ENCODE measurements at regions not wholly inside any gene's neighbourhood (a gene's known extent, or its start where the extent isn't known, plus 50 kb on each side); places are given as distances from the start of the nearest gene placed in this dataset.

DNA sequence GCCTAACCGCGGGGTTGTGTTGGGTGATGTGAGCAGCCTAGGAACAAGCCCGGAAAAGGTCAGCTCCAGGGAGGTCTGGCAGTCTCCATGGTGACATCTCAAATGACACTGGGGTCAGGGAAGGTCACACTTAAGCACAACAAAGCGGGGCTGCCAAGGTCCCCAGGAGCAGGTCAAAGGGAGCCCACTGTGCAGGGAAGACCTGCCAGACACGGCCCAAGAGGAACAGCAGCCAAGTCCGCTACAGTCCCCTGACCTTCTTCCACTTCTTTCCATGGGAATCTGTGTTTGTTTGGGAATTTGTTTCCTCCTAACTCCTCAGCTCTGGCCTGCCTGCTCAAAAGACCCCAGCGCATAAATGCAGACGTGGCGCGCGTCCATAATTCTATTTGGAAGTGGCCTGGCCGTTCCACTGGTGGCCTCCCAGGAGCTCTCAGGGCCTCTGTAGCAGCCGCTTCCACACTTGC, 232.1 kb upstream of the COPS8 start:
- no peaks in the 10 kb centered on the region for H4K20me1 ChIP-seq (ENCODE audit: insufficient read depth, low read length)
- H2AFZ ChIP-seq (ENCODE audit: low read length), result no peak overlapping the region
- H3K4me3 ChIP-seq (ENCODE audit: low read length), result no peak overlapping the region
- TF ChIP-seq EZH2phosphoT487 (IDR thresholded peaks at IDR 0.05; ENCODE audit: low read length) (no peak), EZH2 (optimal IDR thresholded peaks at IDR 0.05; ENCODE audit: low read depth, low read length) (no peak)
- TF ChIP-seq, protein P1, sequence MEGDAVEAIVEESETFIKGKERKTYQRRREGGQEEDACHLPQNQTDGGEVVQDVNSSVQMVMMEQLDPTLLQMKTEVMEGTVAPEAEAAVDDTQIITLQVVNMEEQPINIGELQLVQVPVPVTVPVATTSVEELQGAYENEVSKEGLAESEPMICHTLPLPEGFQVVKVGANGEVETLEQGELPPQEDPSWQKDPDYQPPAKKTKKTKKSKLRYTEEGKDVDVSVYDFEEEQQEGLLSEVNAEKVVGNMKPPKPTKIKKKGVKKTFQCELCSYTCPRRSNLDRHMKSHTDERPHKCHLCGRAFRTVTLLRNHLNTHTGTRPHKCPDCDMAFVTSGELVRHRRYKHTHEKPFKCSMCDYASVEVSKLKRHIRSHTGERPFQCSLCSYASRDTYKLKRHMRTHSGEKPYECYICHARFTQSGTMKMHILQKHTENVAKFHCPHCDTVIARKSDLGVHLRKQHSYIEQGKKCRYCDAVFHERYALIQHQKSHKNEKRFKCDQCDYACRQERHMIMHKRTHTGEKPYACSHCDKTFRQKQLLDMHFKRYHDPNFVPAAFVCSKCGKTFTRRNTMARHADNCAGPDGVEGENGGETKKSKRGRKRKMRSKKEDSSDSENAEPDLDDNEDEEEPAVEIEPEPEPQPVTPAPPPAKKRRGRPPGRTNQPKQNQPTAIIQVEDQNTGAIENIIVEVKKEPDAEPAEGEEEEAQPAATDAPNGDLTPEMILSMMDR (IDR thresholded peaks at IDR 0.05; ENCODE audit: low read length), result no peak
- H3K4me1 ChIP-seq (ENCODE audit: low read length), result no peaks in the 10 kb centered on the region
- no peaks in the 10 kb centered on the region for H3K9me2 ChIP-seq (replicated peaks; ENCODE audit: insufficient read depth, low read length)
- no peaks in the 10 kb centered on the region for H3K27me3 ChIP-seq (replicated peaks; ENCODE audit: insufficient read depth, low read length)
- no peak overlapping the region for H3K4me2 ChIP-seq (ENCODE audit: low read depth, low read length)
- H3F3A ChIP-seq (ENCODE audit: insufficient read depth, low read length), result no peaks in the 10 kb centered on the region
- H3K9ac ChIP-seq (ENCODE audit: low read length), result no peak overlapping the region
- H3K79me2 ChIP-seq (ENCODE audit: low read length), result no peaks in the 10 kb centered on the region
- no peak for DNase-seq
- H3K36me3 ChIP-seq (replicated peaks; ENCODE audit: insufficient read depth, low read length), result no peaks in the 10 kb centered on the region
- no peaks in the 10 kb centered on the region for H3K9me3 ChIP-seq (replicated peaks; ENCODE audit: insufficient read depth, low read length)
- H3K27ac ChIP-seq (ENCODE audit: low read length), result no peak overlapping the region

DNA sequence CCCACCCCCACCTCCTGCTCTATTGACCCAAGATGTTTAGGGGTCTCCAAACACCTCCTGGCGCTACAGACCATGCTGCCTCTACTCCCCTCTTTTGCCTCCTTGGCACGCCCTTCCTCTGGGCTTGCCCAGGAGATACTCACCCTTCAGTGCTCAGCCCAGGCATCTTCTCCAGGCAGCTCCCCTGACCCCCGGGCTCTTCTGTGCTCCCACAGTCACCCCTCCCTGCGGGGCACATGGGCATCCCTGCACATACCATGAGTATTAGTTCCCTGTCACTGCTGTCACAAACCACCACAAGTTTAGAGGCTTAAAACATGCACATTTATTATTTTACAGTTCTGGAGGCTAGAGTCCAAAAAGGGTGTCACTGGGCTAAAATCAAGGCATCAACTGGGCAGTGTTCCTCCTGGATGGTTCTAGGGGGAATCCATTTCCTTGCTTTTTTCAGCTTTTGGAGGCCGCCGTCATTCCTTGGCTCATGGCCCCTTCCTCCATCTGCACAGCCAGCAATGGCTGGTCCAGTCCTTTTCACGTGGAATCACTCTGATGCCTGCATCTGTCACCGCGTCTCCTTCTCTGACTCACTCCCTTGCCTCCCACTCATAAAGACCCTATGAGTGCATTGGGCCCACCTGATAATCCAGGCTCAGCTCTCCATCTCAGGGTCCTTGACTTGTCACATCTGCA, 230.4 kb upstream of the COPS8 start:
- H3K9me3 ChIP-seq (replicated peaks; ENCODE audit: insufficient read depth, low read length), result no peaks in the 10 kb centered on the region
- DNase-seq, result no peak
- H3K27ac ChIP-seq (ENCODE audit: low read length), result no peak overlapping the region
- H3K9ac ChIP-seq (ENCODE audit: low read length), result no peak overlapping the region
- no peaks in the 10 kb centered on the region for H3K79me2 ChIP-seq (ENCODE audit: low read length)
- no peak overlapping the region for H2AFZ ChIP-seq (ENCODE audit: low read length)
- H3K4me3 ChIP-seq (ENCODE audit: low read length), result no peak overlapping the region
- H3K9me2 ChIP-seq (replicated peaks; ENCODE audit: insufficient read depth, low read length), result no peaks in the 10 kb centered on the region
- no peaks in the 10 kb centered on the region for H4K20me1 ChIP-seq (ENCODE audit: insufficient read depth, low read length)
- H3K4me1 ChIP-seq (ENCODE audit: low read length), result no peaks in the 10 kb centered on the region
- H3F3A ChIP-seq (ENCODE audit: insufficient read depth, low read length), result no peaks in the 10 kb centered on the region
- H3K4me2 ChIP-seq (ENCODE audit: low read depth, low read length), result no peak overlapping the region
- no peaks in the 10 kb centered on the region for H3K27me3 ChIP-seq (replicated peaks; ENCODE audit: insufficient read depth, low read length)
- no peak for TF ChIP-seq EZH2phosphoT487 (IDR thresholded peaks at IDR 0.05; ENCODE audit: low read length)
- no peak for TF ChIP-seq EZH2 (optimal IDR thresholded peaks at IDR 0.05; ENCODE audit: low read depth, low read length)
- TF ChIP-seq, protein P1 (IDR thresholded peaks at IDR 0.05; ENCODE audit: low read length), result no peak
- H3K36me3 ChIP-seq (replicated peaks; ENCODE audit: insufficient read depth, low read length), result no peaks in the 10 kb centered on the region

DNA sequence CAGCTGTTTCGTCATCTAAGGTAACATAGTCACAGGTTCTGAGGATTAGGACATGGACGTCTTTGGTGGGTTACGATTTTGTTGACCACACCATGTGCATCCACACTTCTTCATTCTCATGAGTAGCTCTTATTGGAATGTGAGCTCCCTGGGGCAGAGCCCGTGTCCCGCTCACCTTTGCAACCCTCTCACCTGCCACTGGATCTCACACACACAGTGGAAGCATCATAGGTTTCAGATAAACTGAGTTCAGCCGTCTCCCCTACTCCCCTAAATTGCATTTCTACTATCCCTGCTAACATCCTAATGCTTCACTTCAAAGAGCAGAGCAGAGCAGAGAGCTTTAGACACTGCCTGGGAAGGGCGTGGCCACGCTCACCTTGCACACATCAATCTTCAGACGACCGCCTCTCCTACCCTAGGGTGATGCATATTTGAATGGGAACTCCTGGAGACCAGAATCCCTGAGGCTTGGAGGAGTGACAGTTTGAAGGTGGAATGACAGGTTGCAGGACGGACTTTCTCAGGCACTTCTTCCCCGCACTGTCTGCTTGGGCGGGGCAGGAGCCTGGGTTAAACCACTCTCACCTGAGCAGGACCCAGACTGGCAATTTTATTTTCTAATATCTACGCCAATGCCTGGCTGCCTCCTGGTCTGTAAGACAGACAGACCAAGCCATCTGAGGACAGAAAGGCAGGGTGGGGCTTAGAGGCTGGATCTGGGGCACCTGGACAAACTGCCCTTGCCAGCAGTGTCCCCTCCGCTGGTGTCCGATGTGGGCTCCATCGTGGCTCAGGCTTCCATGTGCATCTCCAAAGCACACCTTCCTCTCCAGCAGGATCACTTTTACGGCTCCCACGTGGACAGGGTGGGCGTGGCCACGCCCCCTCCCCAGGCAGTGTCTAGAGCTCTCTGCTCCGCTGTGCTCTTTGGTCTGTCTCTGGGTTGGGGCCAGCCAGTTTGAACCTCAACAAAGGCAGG, 229.5 kb upstream of the COPS8 start:
- Histone ChIP-seq H3K79me2 (ENCODE audit: low read length) (no peaks in the 10 kb centered on the region), H3K4me3 (ENCODE audit: low read length) (no peak overlapping the region), H3K4me2 (ENCODE audit: low read depth, low read length) (no peak overlapping the region), H3K9me2 (replicated peaks; ENCODE audit: insufficient read depth, low read length) (no peaks in the 10 kb centered on the region), H4K20me1 (ENCODE audit: insufficient read depth, low read length) (no peaks in the 10 kb centered on the region), H3K9ac (ENCODE audit: low read length) (no peak overlapping the region), H3K27me3 (replicated peaks; ENCODE audit: insufficient read depth, low read length) (no peaks in the 10 kb centered on the region), H3K36me3 (replicated peaks; ENCODE audit: insufficient read depth, low read length) (no peaks in the 10 kb centered on the region), H3K4me1 (ENCODE audit: low read length) (no peaks in the 10 kb centered on the region), H3F3A (ENCODE audit: insufficient read depth, low read length) (no peaks in the 10 kb centered on the region), H2AFZ (ENCODE audit: low read length) (no peak overlapping the region), H3K9me3 (replicated peaks; ENCODE audit: insufficient read depth, low read length) (no peaks in the 10 kb centered on the region), H3K27ac (ENCODE audit: low read length) (no peak overlapping the region)
- DNase-seq, result no peak
- TF ChIP-seq EZH2phosphoT487 (IDR thresholded peaks at IDR 0.05; ENCODE audit: low read length) (no peak), EZH2 (optimal IDR thresholded peaks at IDR 0.05; ENCODE audit: low read depth, low read length) (no peak)
- TF ChIP-seq, protein P1 (IDR thresholded peaks at IDR 0.05; ENCODE audit: low read length), result no peak
